BJ (cell line): ENCODE measurements at regions not wholly inside any gene's neighbourhood (a gene's known extent, or its start where the extent isn't known, plus 50 kb on each side); places are given as distances from the start of the nearest gene placed in this dataset.

Experiments
- CTCF ChIA-PET: fragments of 350-600 bp; formaldehyde crosslinking; extraction: SDS; loops from one replicate; lab custom pipeline; 2021; ENCODE audit warnings: antibody characterized with exemption, inconsistent platforms; lab: Yijun Ruan, JAX
- POLR2A ChIA-PET: fragments of 300-600 bp; sonication (Branson Sonifier 250); formaldehyde crosslinking; extraction: SDS; loops from one replicate; lab custom pipeline; 2021; ENCODE audit warnings: antibody characterized with exemption; lab: Charles Lee
- DNase-seq: peaks from one replicate; pipeline ENCODE4 v3.0.0-alpha.2; 2011; ENCODE audit warnings: low read depth
- H3K27me3 ChIP-seq: 2 replicates; pipeline ENCODE4 v1.6.0; 2011; ENCODE audit warnings: low read length; ENCODE audit not compliant: control insufficient read depth, insufficient read depth
- H3K36me3 ChIP-seq: 2 replicates; pipeline ENCODE4 v1.5.1; 2011; ENCODE audit warnings: low read length; ENCODE audit not compliant: control insufficient read depth, insufficient read depth
- H3K4me3 ChIP-seq: 2 replicates; pipeline ENCODE4 v1.5.1; 2011; ENCODE audit warnings: low read depth, mild to moderate bottlenecking, control low read depth, low read length
- TF ChIP-seq, protein P1 (sequence below): IDR thresholded peaks from 2 replicates; pipeline ENCODE4 v1.5.1; 2011; ENCODE audit warnings: low read depth, mild to moderate bottlenecking, control low read depth, inconsistent platforms, low read length, moderate library complexity; ENCODE audit not compliant: insufficient read depth

- Histone ChIP-seq H3K27me3 (no peaks in the 10 kb centered on the region), H3K36me3 (no peaks in the 10 kb centered on the region), H3K4me3 (no peak overlapping the region)
- no peak for DNase-seq
- ChIA-PET CTCF (no interaction called here), POLR2A (no interaction called here)
- TF ChIP-seq, protein P1, sequence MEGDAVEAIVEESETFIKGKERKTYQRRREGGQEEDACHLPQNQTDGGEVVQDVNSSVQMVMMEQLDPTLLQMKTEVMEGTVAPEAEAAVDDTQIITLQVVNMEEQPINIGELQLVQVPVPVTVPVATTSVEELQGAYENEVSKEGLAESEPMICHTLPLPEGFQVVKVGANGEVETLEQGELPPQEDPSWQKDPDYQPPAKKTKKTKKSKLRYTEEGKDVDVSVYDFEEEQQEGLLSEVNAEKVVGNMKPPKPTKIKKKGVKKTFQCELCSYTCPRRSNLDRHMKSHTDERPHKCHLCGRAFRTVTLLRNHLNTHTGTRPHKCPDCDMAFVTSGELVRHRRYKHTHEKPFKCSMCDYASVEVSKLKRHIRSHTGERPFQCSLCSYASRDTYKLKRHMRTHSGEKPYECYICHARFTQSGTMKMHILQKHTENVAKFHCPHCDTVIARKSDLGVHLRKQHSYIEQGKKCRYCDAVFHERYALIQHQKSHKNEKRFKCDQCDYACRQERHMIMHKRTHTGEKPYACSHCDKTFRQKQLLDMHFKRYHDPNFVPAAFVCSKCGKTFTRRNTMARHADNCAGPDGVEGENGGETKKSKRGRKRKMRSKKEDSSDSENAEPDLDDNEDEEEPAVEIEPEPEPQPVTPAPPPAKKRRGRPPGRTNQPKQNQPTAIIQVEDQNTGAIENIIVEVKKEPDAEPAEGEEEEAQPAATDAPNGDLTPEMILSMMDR, result no peak
Measured at GRCh38 chr2:56933976-56934375, 750.2 kb downstream of the CCDC85A start.

GRCh38 chr2:56934866-56935265 lies 751.1 kb downstream of the CCDC85A start:
- TF ChIP-seq, protein P1, result no peak
- ChIA-PET CTCF (no interaction called here), POLR2A (no interaction called here)
- H3K27me3 ChIP-seq, result no peaks in the 10 kb centered on the region
- no peaks in the 10 kb centered on the region for H3K36me3 ChIP-seq
- H3K4me3 ChIP-seq, result no peak overlapping the region
- DNase-seq, result no peak

DNA sequence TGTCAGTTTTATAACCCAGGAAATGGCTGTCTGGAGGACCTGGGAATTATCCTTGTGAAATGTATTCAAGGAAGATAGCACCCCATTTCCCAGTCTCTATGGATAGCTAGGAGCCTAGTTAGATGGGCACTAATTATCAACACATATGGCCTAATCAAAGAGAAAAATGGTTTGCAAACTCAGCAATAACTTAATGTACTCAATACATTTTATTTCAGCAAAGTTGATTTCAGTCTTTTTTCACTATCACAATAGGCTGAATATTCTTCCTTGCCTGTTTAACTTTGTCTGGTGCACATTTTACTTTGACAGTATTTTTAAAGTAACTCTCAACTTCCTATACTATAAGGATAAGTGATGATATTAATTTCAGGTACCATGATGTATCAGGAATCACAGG lies 756.3 kb downstream of the CCDC85A start:
- no peaks in the 10 kb centered on the region for H3K36me3 ChIP-seq
- no peaks in the 10 kb centered on the region for H3K27me3 ChIP-seq
- TF ChIP-seq, protein P1, result no peak
- ChIA-PET POLR2A (no interaction called here), CTCF (no interaction called here)
- H3K4me3 ChIP-seq, result no peak overlapping the region
- DNase-seq, result no peak

DNA sequence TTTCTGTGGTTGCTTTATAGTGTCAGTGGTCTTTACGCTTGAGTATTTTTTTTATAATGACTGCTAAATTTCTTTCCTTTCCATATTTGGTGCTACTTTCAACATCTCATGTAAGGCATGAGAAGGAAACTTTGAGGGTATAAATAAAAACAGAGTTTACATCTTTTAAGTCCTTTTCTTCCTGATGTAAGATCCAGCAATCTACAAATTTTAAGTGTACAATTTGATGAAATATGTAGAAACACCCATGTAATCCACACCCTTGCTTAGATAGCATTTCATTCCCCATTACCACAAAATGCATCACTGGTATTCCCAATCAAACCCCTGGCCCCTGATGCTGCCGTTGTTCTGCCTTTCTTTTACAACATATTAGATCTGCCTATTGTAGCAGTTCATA lies 769.1 kb downstream of the CCDC85A start:
- CTCF ChIA-PET, result no interaction called here
- DNase-seq, result no peak
- no peaks in the 10 kb centered on the region for H3K36me3 ChIP-seq
- POLR2A ChIA-PET, result no interaction called here
- TF ChIP-seq, protein P1, result no peak
- no peak overlapping the region for H3K4me3 ChIP-seq
- H3K27me3 ChIP-seq, result no peaks in the 10 kb centered on the region

- Histone ChIP-seq H3K4me3 (no peak overlapping the region), H3K27me3 (no peaks in the 10 kb centered on the region), H3K36me3 (no peaks in the 10 kb centered on the region)
- no peak for DNase-seq
- TF ChIP-seq, protein P1, result no peak
- POLR2A ChIA-PET, result no interaction called here
- CTCF ChIA-PET, result interaction anchor here (0.5 kb wide), 1 partner anchor 13 kb away, joined by 3 read pairs; no protein-coding TSS in a partner anchor
Measured at GRCh38 chr2:56960581-56960980, 776.8 kb downstream of the CCDC85A start.
